K562 (cell line): ENCODE measurements at regions not wholly inside any gene's neighbourhood (a gene's known extent, or its start where the extent isn't known, plus 50 kb on each side); places are given as distances from the start of the nearest gene placed in this dataset.
A peak's percentile ranks its signal among the peaks of the same experiment; 100 is the strongest.

Source experiments
- ATAC-seq: fragments of 200-7000 bp; cut with Tn5 transposase; 3 replicates; pipeline ENCODE4 v1.9.1; 2020; ENCODE audit warnings: moderate library complexity
- BruUV-seq: library from RNA; stranded (reverse); fragments of 400-500 nt; replicated peaks from 2 replicates; lab custom pipeline; 2021; lab: Mats Ljungman, UMichigan
- CTCF ChIA-PET: fragments of 300-600 bp; formaldehyde crosslinking; extraction: SDS; loops from one replicate; lab custom pipeline; 2021; ENCODE audit warnings: low intra/inter-chr PET ratio; lab: Yijun Ruan, JAX
- POLR2A ChIA-PET: fragments of 300-600, 350-650 bp; sonication (Branson Sonifier 250); formaldehyde crosslinking; extraction: SDS; loops from one replicate; lab custom pipeline; 2021; ENCODE audit warnings: antibody characterized with exemption, inconsistent platforms; lab: Yijun Ruan, JAX
- DNase-seq, 4 experiments: peaks; one replicate each; pipeline versions ENCODE4 v3.0.0 to v3.0.0-alpha.2; 2011 to 2018; ENCODE audit warnings: low spot score in 3 of 4, mixed read lengths in 3 of 4; ENCODE audit errors: extremely low read depth in 1 of 4
- FAIRE-seq: peaks from 2 replicates; lab custom pipeline; 2011; peaks lifted over from hg19 to GRCh38; lab: Jason Lieb, UNC
- H2AFZ ChIP-seq: 2 replicates; pipeline ENCODE4 v1.6.0; 2011; ENCODE audit warnings: low read depth, low read length, control low read depth, inconsistent platforms
- H3K27ac ChIP-seq: fragments of 200-600 bp; 3 replicates; pipeline ENCODE4 v1.8.0; 2011; ENCODE audit warnings: low read depth, mild to moderate bottlenecking, control low read depth, inconsistent platforms, low read length, moderate library complexity, mixed read lengths; ENCODE audit errors: extremely low read depth
- H3K27me3 ChIP-seq, 2 experiments: fragments of 300-600 bp in 1 of 2; 2 replicates in 1 of 2; 3 replicates in 1 of 2; pipeline versions ENCODE4 v1.6.0 to v1.8.0; 2011; ENCODE audit warnings: inconsistent platforms in 2 of 2, low read length in 2 of 2, mild to moderate bottlenecking in 1 of 2, mixed read lengths in 1 of 2, moderate library complexity in 1 of 2; ENCODE audit not compliant: control insufficient read depth in 2 of 2, insufficient read depth in 2 of 2
- H3K36me3 ChIP-seq: fragments of 300-600 bp; 3 replicates; pipeline ENCODE4 v1.8.0; 2011; ENCODE audit warnings: mild to moderate bottlenecking, low read length, inconsistent platforms; ENCODE audit not compliant: control insufficient read depth, insufficient read depth
- H3K4me1 ChIP-seq, 2 experiments: fragments of 200-600 bp in 1 of 2; replicated peaks in 1 of 2; 2 replicates in 1 of 2; 3 replicates in 1 of 2; pipeline versions ENCODE4 v1.5.1 to v1.8.0; 2011; ENCODE audit warnings: inconsistent platforms in 2 of 2, low read length in 2 of 2, mild to moderate bottlenecking in 1 of 2, mixed read lengths in 1 of 2, moderate library complexity in 1 of 2; ENCODE audit not compliant: control insufficient read depth in 2 of 2, insufficient read depth in 2 of 2
- H3K4me2 ChIP-seq: 2 replicates; pipeline ENCODE4 v1.6.1; 2011; ENCODE audit warnings: low read length, control low read depth, inconsistent platforms, mixed read lengths; ENCODE audit not compliant: insufficient read depth
- H3K4me3 ChIP-seq: fragments of 200-600 bp; sonication (generic), shearing (Covaris generic); 2 replicates; pipeline ENCODE4 v1.5.1; 2016; ENCODE audit warnings: control low read depth, inconsistent platforms
- H3K79me2 ChIP-seq: fragments of 200-600 bp; 3 replicates; pipeline ENCODE4 v1.8.0; 2011; ENCODE audit warnings: low read length, inconsistent platforms; ENCODE audit not compliant: control insufficient read depth, insufficient read depth
- H3K9ac ChIP-seq, 2 experiments: 2 replicates each; pipeline versions ENCODE4 v1.6.0 to v1.6.1; 2011; ENCODE audit warnings: low read depth in 2 of 2, low read length in 2 of 2, control low read depth in 1 of 2, inconsistent platforms in 1 of 2, mild to moderate bottlenecking in 1 of 2, mixed read lengths in 1 of 2; ENCODE audit not compliant: insufficient read depth in 1 of 2
- H3K9me1 ChIP-seq: one replicate; pipeline ENCODE4 v1.6.0; 2011; ENCODE audit warnings: inconsistent platforms, mild to moderate bottlenecking, low read length, moderate library complexity; ENCODE audit not compliant: control insufficient read depth, insufficient read depth
- H3K9me3 ChIP-seq: replicated peaks from 2 replicates; pipeline ENCODE4 v1.5.1; 2011; ENCODE audit warnings: low read depth, low read length, inconsistent platforms; ENCODE audit not compliant: control insufficient read depth, insufficient read depth
- H4K20me1 ChIP-seq: replicated peaks from 2 replicates; pipeline ENCODE4 v1.6.1; 2011; ENCODE audit warnings: low read length, inconsistent platforms, mixed read lengths; ENCODE audit not compliant: control insufficient read depth, insufficient read depth
- ADNP ChIP-seq: fragments of 200-800 bp; sonication (Bioruptor generic); IDR thresholded peaks from 2 replicates; pipeline ENCODE4 v1.6.1; 2016; ENCODE audit warnings: missing genetic modification characterization, missing compliant biosample characterization
- RERE ChIP-seq: sonication (generic); formaldehyde crosslinking; IDR thresholded peaks from 2 replicates; pipeline ENCODE4 v1.8.0; 2023; ENCODE audit warnings: missing genetic modification reagents, mild to moderate bottlenecking, borderline replicate concordance
- RFX7 ChIP-seq: fragments of 250-450 bp; sonication (Bioruptor Pico); IDR thresholded peaks from 2 replicates; pipeline ENCODE4 v1.5.1; 2021; ENCODE audit warnings: mild to moderate bottlenecking
- TCF7L2 ChIP-seq: fragments of 150-350 bp; IDR thresholded peaks from 2 replicates; pipeline ENCODE4 v1.6.1; 2016; ENCODE audit warnings: low read depth, mild to moderate bottlenecking, low read length, moderate library complexity
- TRIM24 ChIP-seq, 2 experiments: fragments of 450-650 bp; IDR thresholded peaks; 2 replicates each; pipeline ENCODE4 v1.6.1; 2016
- VEZF1 ChIP-seq: fragments of 200-800 bp; sonication (Bioruptor generic); IDR thresholded peaks from 2 replicates; pipeline ENCODE4 v1.6.1; 2017; ENCODE audit warnings: missing genetic modification characterization, missing compliant biosample characterization
- ZNF232 ChIP-seq: sonication (generic); formaldehyde crosslinking; IDR thresholded peaks from 2 replicates; pipeline ENCODE4 v1.8.0; 2022; ENCODE audit warnings: mild to moderate bottlenecking, missing genetic modification reagents
- ZNF263 ChIP-seq: sonication (generic); formaldehyde crosslinking; IDR thresholded peaks from 2 replicates; pipeline ENCODE4 v1.8.0; 2022; ENCODE audit warnings: mild to moderate bottlenecking, missing genetic modification reagents, borderline replicate concordance
- WGBS: fragments of 100-300 bp; shearing (Covaris generic); methylation state at CpG from one replicate; pipeline ENCODE4 v1.1.6; 2016; ENCODE audit warnings: low coverage, mixed read lengths; ENCODE audit not compliant: insufficient coverage; ENCODE audit errors: missing lambda C conversion rate; 5-methylcytosine and 5-hydroxymethylcytosine counted together
- in situ Hi-C: fragments of 300-500 bp; cut with MboI; formaldehyde crosslinking; loops from 4 replicates; pipeline ENCODE4 v1.15.0; 2018; ENCODE audit warnings: inconsistent platforms, mixed read lengths
- intact Hi-C: fragments of 100-400 bp; cut with micrococcal nuclease; formaldehyde crosslinking; loops from 2 replicates; pipeline ENCODE4 v1.14.2; 2022

GRCh38 chr11:128262463-128263345 is 324.7 kb downstream of the ETS1 start:
- H3K36me3 ChIP-seq, result no peaks in the 10 kb centered on the region
- 3% methylated on average over 12 of the region's 12 CpGs for WGBS
- no peaks in the 10 kb centered on the region for H3K9me1 ChIP-seq
- DNase-seq (peak in 1 of 4 experiments; percentile 22), FAIRE-seq (no peak), ATAC-seq (no peak)
- no peak overlapping the region for H3K4me2 ChIP-seq
- no peak overlapping the region for H3K9ac ChIP-seq
- no peaks in the 10 kb centered on the region for H3K27me3 ChIP-seq
- BruUV-seq, result no TSS peak
- intact Hi-C loops (no loop called here), in situ Hi-C loops (no loop called here)
- H3K9me3 ChIP-seq, result no peaks in the 10 kb centered on the region
- TF ChIP-seq VEZF1 (CRISPR knock-in tag) (peak; percentile 14; the same call in 1 of the 2 replicates), TRIM24 (IDR thresholded peaks at IDR 0.05) (no peak)
- H3K79me2 ChIP-seq, result no peaks in the 10 kb centered on the region
- CTCF ChIA-PET, result no interaction called here
- no peak overlapping the region for H3K4me3 ChIP-seq
- H3K27ac ChIP-seq, result no peak overlapping the region
- POLR2A ChIA-PET, result no interaction called here
- no peak overlapping the region for H2AFZ ChIP-seq
- H4K20me1 ChIP-seq, result no peaks in the 10 kb centered on the region
- no peaks in the 10 kb centered on the region for H3K4me1 ChIP-seq

- H3K9ac ChIP-seq, result no peak overlapping the region
- no TSS peak for BruUV-seq
- H3K4me2 ChIP-seq, result no peak overlapping the region
- H3K9me3 ChIP-seq, result no peaks in the 10 kb centered on the region
- H3K4me3 ChIP-seq, result no peak overlapping the region
- POLR2A ChIA-PET, result no interaction called here
- H3K27me3 ChIP-seq, result no peaks in the 10 kb centered on the region
- H4K20me1 ChIP-seq, result no peaks in the 10 kb centered on the region
- no peak overlapping the region for H3K27ac ChIP-seq
- in situ Hi-C loops (no loop called here), intact Hi-C loops (no loop called here)
- CTCF ChIA-PET, result no interaction called here
- ATAC-seq (no peak), DNase-seq (peak in 1 of 4 experiments; percentile 30), FAIRE-seq (no peak)
- H3K79me2 ChIP-seq, result no peaks in the 10 kb centered on the region
- no peak overlapping the region for H2AFZ ChIP-seq
- no peaks in the 10 kb centered on the region for H3K36me3 ChIP-seq
- no peaks in the 10 kb centered on the region for H3K4me1 ChIP-seq
- 0% methylated on average over 6 of the region's 6 CpGs for WGBS
- H3K9me1 ChIP-seq, result no peaks in the 10 kb centered on the region
- TF ChIP-seq RERE (CRISPR knock-in tag) (no peak), TCF7L2 (no peak), RFX7 (no peak), ADNP (tag) (no peak), ZNF263 (no peak), ZNF232 (no peak)
Observed at GRCh38 chr11:128261011-128261421, 326.3 kb downstream of the ETS1 start.
